B cell (primary cell): ENCODE measurements at regions not wholly inside any gene's neighbourhood (a gene's known extent, or its start where the extent isn't known, plus 50 kb on each side); places are given as distances from the start of the nearest gene placed in this dataset.

Experiments used
- CTCF ChIP-seq: fragments of 200-600 bp; IDR thresholded peaks from one replicate; pipeline ENCODE4 v1.8.0; 2022; ENCODE audit warnings: antibody characterized with exemption, mild to moderate bottlenecking
- EZH2 ChIP-seq: IDR thresholded peaks from 2 replicates; pipeline ENCODE4 v1.6.1; 2012; ENCODE audit warnings: borderline replicate concordance, low read depth, mild to moderate bottlenecking, moderate library complexity, low read length; ENCODE audit not compliant: insufficient read depth, poor library complexity, severe bottlenecking

GRCh38 chr2:175840256-175840655 lies 161.8 kb downstream of the LNPK start:
- TF ChIP-seq CTCF = no peak
- no peak for TF ChIP-seq EZH2
